Parathyroid adenoma (tissue), 2 donors: ENCODE measurements at regions not wholly inside any gene's neighbourhood (a gene's known extent, or its start where the extent isn't known, plus 50 kb on each side); places are given as distances from the start of the nearest gene placed in this dataset.
"Not testable (repeated sequence)": the region's sequence is repeated elsewhere in the genome, so short reads cannot be mapped to it uniquely, and the experiment has no call there.

ENCODE experiments used
- H2AFZ ChIP-seq: fragments of 300-600 bp; sonication (generic); one replicate; pipeline ENCODE4 v1.7.0; 2017; ENCODE audit warnings: antibody characterized with exemption, mild to moderate bottlenecking
- H3K27ac ChIP-seq: fragments of 300-600 bp; sonication (generic); one replicate; pipeline ENCODE4 v1.7.0; 2017
- H3K27me3 ChIP-seq: fragments of 300-600 bp; sonication (generic); one replicate; pipeline ENCODE4 v1.7.0; 2017; ENCODE audit warnings: low read length; ENCODE audit not compliant: control insufficient read depth, insufficient read depth
- H3K36me3 ChIP-seq: fragments of 300-600 bp; sonication (generic); one replicate; pipeline ENCODE4 v1.7.0; 2017; ENCODE audit warnings: low read length; ENCODE audit not compliant: control insufficient read depth, insufficient read depth
- H3K4me1 ChIP-seq: fragments of 300-600 bp; sonication (generic); one replicate; pipeline ENCODE4 v1.7.0; 2017; ENCODE audit warnings: control low read depth
- H3K4me2 ChIP-seq: fragments of 300-600 bp; sonication (generic); one replicate; pipeline ENCODE4 v1.7.0; 2017; ENCODE audit warnings: low read length
- H3K4me3 ChIP-seq: fragments of 300-600 bp; sonication (generic); one replicate; pipeline ENCODE4 v1.7.0; 2017; ENCODE audit warnings: low read depth, low read length
- H3K79me2 ChIP-seq: fragments of 300-600 bp; sonication (generic); one replicate; pipeline ENCODE4 v1.7.0; 2017; ENCODE audit warnings: control low read depth
- H3K9ac ChIP-seq: fragments of 300-600 bp; sonication (generic); one replicate; pipeline ENCODE4 v1.7.0; 2017; ENCODE audit warnings: mild to moderate bottlenecking
- H3K9me3 ChIP-seq: fragments of 300-600 bp; sonication (generic); one replicate; pipeline ENCODE4 v1.7.0; 2017; ENCODE audit warnings: low read length; ENCODE audit not compliant: control insufficient read depth
- donor health status: primary hyperparathyroidism.

GRCh38 chr2:87669633-87670231 lies 78.2 kb upstream of the PLGLB2 start:
- H3K9ac ChIP-seq, H3K27ac ChIP-seq, H3K9me3 ChIP-seq, H3K4me1 ChIP-seq, H3K79me2 ChIP-seq, H2AFZ ChIP-seq, H3K36me3 ChIP-seq, H3K27me3 ChIP-seq, H3K4me2 ChIP-seq, H3K4me3 ChIP-seq: not testable (repeated sequence)

- not testable (repeated sequence) for H3K27me3 ChIP-seq, H3K4me1 ChIP-seq, H3K36me3 ChIP-seq, H2AFZ ChIP-seq, H3K9me3 ChIP-seq, H3K4me3 ChIP-seq, H3K79me2 ChIP-seq, H3K4me2 ChIP-seq, H3K27ac ChIP-seq, H3K9ac ChIP-seq
Observed at GRCh38 chr2:87672404-87672803, 75.5 kb upstream of the PLGLB2 start.

GRCh38 chr2:87674729-87675128 lies 73.2 kb upstream of the PLGLB2 start:
- H3K79me2 ChIP-seq, H3K27me3 ChIP-seq, H3K9me3 ChIP-seq, H3K4me1 ChIP-seq, H3K36me3 ChIP-seq, H2AFZ ChIP-seq, H3K4me2 ChIP-seq, H3K27ac ChIP-seq, H3K4me3 ChIP-seq, H3K9ac ChIP-seq: not testable (repeated sequence)

GRCh38 chr2:87675487-87675886 lies 72.4 kb upstream of the PLGLB2 start:
- not testable (repeated sequence) for H3K79me2 ChIP-seq, H3K4me2 ChIP-seq, H2AFZ ChIP-seq, H3K4me1 ChIP-seq, H3K9me3 ChIP-seq, H3K27me3 ChIP-seq, H3K4me3 ChIP-seq, H3K27ac ChIP-seq, H3K9ac ChIP-seq, H3K36me3 ChIP-seq

GRCh38 chr2:87677421-87677923 lies 70.4 kb upstream of the PLGLB2 start:
- not testable (repeated sequence) for H3K4me1 ChIP-seq, H3K79me2 ChIP-seq, H3K4me3 ChIP-seq, H3K9ac ChIP-seq, H2AFZ ChIP-seq, H3K36me3 ChIP-seq, H3K27me3 ChIP-seq, H3K4me2 ChIP-seq, H3K9me3 ChIP-seq, H3K27ac ChIP-seq

- H3K4me1 ChIP-seq, H3K4me3 ChIP-seq, H3K27ac ChIP-seq, H2AFZ ChIP-seq, H3K9me3 ChIP-seq, H3K27me3 ChIP-seq, H3K9ac ChIP-seq, H3K79me2 ChIP-seq, H3K4me2 ChIP-seq, H3K36me3 ChIP-seq: not testable (repeated sequence)
Observed at GRCh38 chr2:87678742-87679173, 69.1 kb upstream of the PLGLB2 start.

GRCh38 chr2:87679950-87680349 lies 67.9 kb upstream of the PLGLB2 start:
- H3K27ac ChIP-seq, H3K4me1 ChIP-seq, H3K79me2 ChIP-seq, H3K4me3 ChIP-seq, H3K4me2 ChIP-seq, H3K36me3 ChIP-seq, H2AFZ ChIP-seq, H3K9me3 ChIP-seq, H3K27me3 ChIP-seq, H3K9ac ChIP-seq: not testable (repeated sequence)

GRCh38 chr2:87680691-87681090 lies 67.2 kb upstream of the PLGLB2 start:
- H3K4me3 ChIP-seq, H3K4me1 ChIP-seq, H3K27me3 ChIP-seq, H3K79me2 ChIP-seq, H3K9me3 ChIP-seq, H3K4me2 ChIP-seq, H2AFZ ChIP-seq, H3K27ac ChIP-seq, H3K9ac ChIP-seq, H3K36me3 ChIP-seq: not testable (repeated sequence)
